ENCODE measurements at regions not wholly inside any gene's neighbourhood (a gene's known extent, or its start where the extent isn't known, plus 50 kb on each side); places are given as distances from the start of the nearest gene placed in this dataset.
"Not testable (repeated sequence)": the region's sequence is repeated elsewhere in the genome, so short reads cannot be mapped to it uniquely, and the experiment has no call there.

- no peak for TF ChIP-seq CTCF (IDR thresholded peaks at IDR 0.05; ENCODE audit: partially characterized antibody, unreplicated experiment)
- Mint-ChIP-seq H3K4me3 (ENCODE audit: unreplicated experiment) (no peak overlapping the region), H3K36me3 (ENCODE audit: unreplicated experiment) (no peaks in the 10 kb centered on the region), H3K27me3 (ENCODE audit: unreplicated experiment) (peaks cover 2% of the 10 kb centered on the region), H3K27ac (ENCODE audit: unreplicated experiment) (no peak overlapping the region), H3K9me3 (ENCODE audit: unreplicated experiment) (no peaks in the 10 kb centered on the region), H3K4me1 (ENCODE audit: low read depth, unreplicated experiment) (no peaks in the 10 kb centered on the region)
- no peak for DNase-seq
Observed at GRCh38 chr14:97995038-97995437, 1197.9 kb downstream of the VRK1 start.

- no peak overlapping the region for H3K27ac Mint-ChIP-seq (ENCODE audit: unreplicated experiment)
Observed at GRCh38 chr14:97995531-97995930, 1198.3 kb downstream of the VRK1 start.

GRCh38 chr14:98006008-98006407 is 1208.8 kb downstream of the VRK1 start:
- no peaks in the 10 kb centered on the region for H3K27me3 Mint-ChIP-seq (ENCODE audit: unreplicated experiment)
- no peaks in the 10 kb centered on the region for H3K4me1 Mint-ChIP-seq (ENCODE audit: low read depth, unreplicated experiment)
- peaks cover 2% of the 10 kb centered on the region for H3K9me3 Mint-ChIP-seq (ENCODE audit: unreplicated experiment)
- no peak for DNase-seq
- H3K36me3 Mint-ChIP-seq (ENCODE audit: unreplicated experiment), result no peaks in the 10 kb centered on the region
- H3K4me3 Mint-ChIP-seq (ENCODE audit: unreplicated experiment), result no peak overlapping the region
- no peak for TF ChIP-seq CTCF (IDR thresholded peaks at IDR 0.05; ENCODE audit: partially characterized antibody, unreplicated experiment)
- no peak overlapping the region for H3K27ac Mint-ChIP-seq (ENCODE audit: unreplicated experiment)

More at GRCh38 chr14:97995531-97995930, 1198.3 kb downstream of the VRK1 start:
- no peak overlapping the region for H3K4me3 Mint-ChIP-seq (ENCODE audit: unreplicated experiment)
- H3K4me1 Mint-ChIP-seq (ENCODE audit: low read depth, unreplicated experiment), result peaks cover 3% of the 10 kb centered on the region
- no peak for DNase-seq
- TF ChIP-seq CTCF (IDR thresholded peaks at IDR 0.05; ENCODE audit: partially characterized antibody, unreplicated experiment), result no peak
- no peaks in the 10 kb centered on the region for H3K36me3 Mint-ChIP-seq (ENCODE audit: unreplicated experiment)
- H3K27me3 Mint-ChIP-seq (ENCODE audit: unreplicated experiment), result peaks cover 3% of the 10 kb centered on the region
- no peaks in the 10 kb centered on the region for H3K9me3 Mint-ChIP-seq (ENCODE audit: unreplicated experiment)

- TF ChIP-seq CTCF (IDR thresholded peaks at IDR 0.05; ENCODE audit: partially characterized antibody, unreplicated experiment), result no peak
- Mint-ChIP-seq H3K4me1 (ENCODE audit: low read depth, unreplicated experiment) (no peaks in the 10 kb centered on the region), H3K4me3 (ENCODE audit: unreplicated experiment) (no peak overlapping the region), H3K27ac (ENCODE audit: unreplicated experiment) (no peak overlapping the region), H3K36me3 (ENCODE audit: unreplicated experiment) (no peaks in the 10 kb centered on the region), H3K9me3 (ENCODE audit: unreplicated experiment) (peaks cover 2% of the 10 kb centered on the region), H3K27me3 (ENCODE audit: unreplicated experiment) (no peaks in the 10 kb centered on the region)
- DNase-seq, result no peak
Observed at GRCh38 chr14:98008381-98009113, 1211.4 kb downstream of the VRK1 start.

- H3K9me3 Mint-ChIP-seq (ENCODE audit: unreplicated experiment); H3K27ac Mint-ChIP-seq (ENCODE audit: unreplicated experiment); H3K4me3 Mint-ChIP-seq (ENCODE audit: unreplicated experiment); H3K4me1 Mint-ChIP-seq (ENCODE audit: low read depth, unreplicated experiment); H3K27me3 Mint-ChIP-seq (ENCODE audit: unreplicated experiment); H3K36me3 Mint-ChIP-seq (ENCODE audit: unreplicated experiment); DNase-seq: not testable (repeated sequence)
Observed at GRCh38 chr14:98009177-98009576, 1212.0 kb downstream of the VRK1 start.
